ENCODE measurements at regions not wholly inside any gene's neighbourhood (a gene's known extent, or its start where the extent isn't known, plus 50 kb on each side); places are given as distances from the start of the nearest gene placed in this dataset.

- WGBS (ENCODE audit: insufficient coverage, low lambda C conversion rate), result no CpG with 5 or more reads among the region's 12 CpGs
- no peak for DNase-seq
- peaks cover 12% of the 10 kb centered on the region for H3K27me3 ChIP-seq (ENCODE audit: control insufficient read depth, insufficient read depth, low read length)
These were observed 133.4 kb upstream of the TCERG1L start for GRCh38 chr10:131444862-131445461.

GRCh38 chr10:131445623-131446022 is 134.1 kb upstream of the TCERG1L start:
- no peaks in the 10 kb centered on the region for H3K4me1 ChIP-seq (ENCODE audit: control insufficient read depth, insufficient read depth, low read length)
- H3K4me3 ChIP-seq (ENCODE audit: low read length), result no peak overlapping the region
- H3K36me3 ChIP-seq (ENCODE audit: control insufficient read depth, insufficient read depth, low read length), result no peaks in the 10 kb centered on the region
- peaks cover 10% of the 10 kb centered on the region for H3K27me3 ChIP-seq (ENCODE audit: control insufficient read depth, insufficient read depth, low read length)
- no peaks in the 10 kb centered on the region for H3K9me3 ChIP-seq (ENCODE audit: control insufficient read depth, low read depth, low read length)
- 83% methylated on average over 1 of the region's 8 CpGs for WGBS (ENCODE audit: insufficient coverage, low lambda C conversion rate)
- no peak overlapping the region for H3K27ac ChIP-seq (ENCODE audit: low read length)
- DNase-seq, result no peak

More at GRCh38 chr10:131444862-131445461, 133.4 kb upstream of the TCERG1L start:
- H3K4me3 ChIP-seq (ENCODE audit: low read length), result no peak overlapping the region
- no peaks in the 10 kb centered on the region for H3K9me3 ChIP-seq (ENCODE audit: control insufficient read depth, low read depth, low read length)
- no peaks in the 10 kb centered on the region for H3K36me3 ChIP-seq (ENCODE audit: control insufficient read depth, insufficient read depth, low read length)
- no peaks in the 10 kb centered on the region for H3K4me1 ChIP-seq (ENCODE audit: control insufficient read depth, insufficient read depth, low read length)
- no peak overlapping the region for H3K27ac ChIP-seq (ENCODE audit: low read length)

- no peak for DNase-seq
- H3K36me3 ChIP-seq (ENCODE audit: control insufficient read depth, insufficient read depth, low read length), result no peaks in the 10 kb centered on the region
- no peaks in the 10 kb centered on the region for H3K9me3 ChIP-seq (ENCODE audit: control insufficient read depth, low read depth, low read length)
- no peak overlapping the region for H3K4me3 ChIP-seq (ENCODE audit: low read length)
- 100% methylated on average over 3 of the region's 12 CpGs for WGBS (ENCODE audit: insufficient coverage, low lambda C conversion rate)
- peaks cover 5% of the 10 kb centered on the region for H3K27me3 ChIP-seq (ENCODE audit: control insufficient read depth, insufficient read depth, low read length)
- no peak overlapping the region for H3K27ac ChIP-seq (ENCODE audit: low read length)
- H3K4me1 ChIP-seq (ENCODE audit: control insufficient read depth, insufficient read depth, low read length), result no peaks in the 10 kb centered on the region
These were observed 134.7 kb upstream of the TCERG1L start for GRCh38 chr10:131446171-131446570.

GRCh38 chr10:131448171-131448570 is 136.7 kb upstream of the TCERG1L start:
- DNase-seq, result no peak
- no CpG with 5 or more reads among the region's 13 CpGs for WGBS (ENCODE audit: insufficient coverage, low lambda C conversion rate)
- H3K4me1 ChIP-seq (ENCODE audit: control insufficient read depth, insufficient read depth, low read length), result no peaks in the 10 kb centered on the region
- peaks cover 12% of the 10 kb centered on the region for H3K27me3 ChIP-seq (ENCODE audit: control insufficient read depth, insufficient read depth, low read length)
- H3K36me3 ChIP-seq (ENCODE audit: control insufficient read depth, insufficient read depth, low read length), result no peaks in the 10 kb centered on the region
- no peak overlapping the region for H3K27ac ChIP-seq (ENCODE audit: low read length)
- no peak overlapping the region for H3K4me3 ChIP-seq (ENCODE audit: low read length)
- no peaks in the 10 kb centered on the region for H3K9me3 ChIP-seq (ENCODE audit: control insufficient read depth, low read depth, low read length)

- Histone ChIP-seq H3K36me3 (ENCODE audit: control insufficient read depth, insufficient read depth, low read length) (no peaks in the 10 kb centered on the region), H3K27me3 (ENCODE audit: control insufficient read depth, insufficient read depth, low read length) (peaks cover 19% of the 10 kb centered on the region), H3K9me3 (ENCODE audit: control insufficient read depth, low read depth, low read length) (no peaks in the 10 kb centered on the region), H3K4me1 (ENCODE audit: control insufficient read depth, insufficient read depth, low read length) (peaks cover 2% of the 10 kb centered on the region), H3K4me3 (ENCODE audit: low read length) (no peak overlapping the region), H3K27ac (ENCODE audit: low read length) (no peak overlapping the region)
- DNase-seq, result no peak
- no CpG with 5 or more reads among the region's 14 CpGs for WGBS (ENCODE audit: insufficient coverage, low lambda C conversion rate)
These were observed 137.4 kb upstream of the TCERG1L start for GRCh38 chr10:131448883-131449282.

- peaks cover 3% of the 10 kb centered on the region for H3K4me1 ChIP-seq (ENCODE audit: control insufficient read depth, insufficient read depth, low read length)
- no peak overlapping the region for H3K27ac ChIP-seq (ENCODE audit: low read length)
- DNase-seq, result no peak
- H3K27me3 ChIP-seq (ENCODE audit: control insufficient read depth, insufficient read depth, low read length), result peaks cover 21% of the 10 kb centered on the region
- no CpG with 5 or more reads among the region's 7 CpGs for WGBS (ENCODE audit: insufficient coverage, low lambda C conversion rate)
- H3K9me3 ChIP-seq (ENCODE audit: control insufficient read depth, low read depth, low read length), result no peaks in the 10 kb centered on the region
- no peak overlapping the region for H3K4me3 ChIP-seq (ENCODE audit: low read length)
- no peaks in the 10 kb centered on the region for H3K36me3 ChIP-seq (ENCODE audit: control insufficient read depth, insufficient read depth, low read length)
These were observed 138.8 kb upstream of the TCERG1L start for GRCh38 chr10:131450216-131450765.

- Histone ChIP-seq H3K9me3 (ENCODE audit: control insufficient read depth, low read depth, low read length) (no peaks in the 10 kb centered on the region), H3K27ac (ENCODE audit: low read length) (no peak overlapping the region), H3K4me1 (ENCODE audit: control insufficient read depth, insufficient read depth, low read length) (peaks cover 3% of the 10 kb centered on the region), H3K4me3 (ENCODE audit: low read length) (no peak overlapping the region), H3K36me3 (ENCODE audit: control insufficient read depth, insufficient read depth, low read length) (no peaks in the 10 kb centered on the region), H3K27me3 (ENCODE audit: control insufficient read depth, insufficient read depth, low read length) (peaks cover 21% of the 10 kb centered on the region)
- DNase-seq, result no peak
- WGBS (ENCODE audit: insufficient coverage, low lambda C conversion rate), result 100% methylated on average over 1 of the region's 7 CpGs
These were observed 140.0 kb upstream of the TCERG1L start for GRCh38 chr10:131451407-131452015.

- Histone ChIP-seq H3K27ac (ENCODE audit: low read length) (no peak overlapping the region), H3K36me3 (ENCODE audit: control insufficient read depth, insufficient read depth, low read length) (no peaks in the 10 kb centered on the region), H3K4me3 (ENCODE audit: low read length) (no peak overlapping the region), H3K27me3 (ENCODE audit: control insufficient read depth, insufficient read depth, low read length) (peaks cover 28% of the 10 kb centered on the region), H3K4me1 (ENCODE audit: control insufficient read depth, insufficient read depth, low read length) (peaks cover 3% of the 10 kb centered on the region), H3K9me3 (ENCODE audit: control insufficient read depth, low read depth, low read length) (no peaks in the 10 kb centered on the region)
- peak; percentile 44 to 50 for DNase-seq
- WGBS (ENCODE audit: insufficient coverage, low lambda C conversion rate), result no CpG with 5 or more reads among the region's 33 CpGs
These were observed 141.6 kb upstream of the TCERG1L start for GRCh38 chr10:131452926-131453720.

GRCh38 chr10:131453721-131454634 is 142.5 kb upstream of the TCERG1L start:
- Histone ChIP-seq H3K27me3 (ENCODE audit: control insufficient read depth, insufficient read depth, low read length) (peaks cover 28% of the 10 kb centered on the region), H3K36me3 (ENCODE audit: control insufficient read depth, insufficient read depth, low read length) (no peaks in the 10 kb centered on the region), H3K4me1 (ENCODE audit: control insufficient read depth, insufficient read depth, low read length) (peaks cover 3% of the 10 kb centered on the region), H3K27ac (ENCODE audit: low read length) (no peak overlapping the region), H3K4me3 (ENCODE audit: low read length) (no peak overlapping the region), H3K9me3 (ENCODE audit: control insufficient read depth, low read depth, low read length) (no peaks in the 10 kb centered on the region)
- peak; percentile 28 to 49 for DNase-seq
- 5% methylated on average over 3 of the region's 32 CpGs for WGBS (ENCODE audit: insufficient coverage, low lambda C conversion rate)

GRCh38 chr10:131456411-131456810 is 144.9 kb upstream of the TCERG1L start:
- Histone ChIP-seq H3K27ac (ENCODE audit: low read length) (no peak overlapping the region), H3K36me3 (ENCODE audit: control insufficient read depth, insufficient read depth, low read length) (no peaks in the 10 kb centered on the region), H3K4me3 (ENCODE audit: low read length) (no peak overlapping the region), H3K27me3 (ENCODE audit: control insufficient read depth, insufficient read depth, low read length) (peaks cover 31% of the 10 kb centered on the region), H3K9me3 (ENCODE audit: control insufficient read depth, low read depth, low read length) (no peaks in the 10 kb centered on the region), H3K4me1 (ENCODE audit: control insufficient read depth, insufficient read depth, low read length) (peaks cover 3% of the 10 kb centered on the region)
- no peak for DNase-seq
- WGBS (ENCODE audit: insufficient coverage, low lambda C conversion rate), result 60% methylated on average over 1 of the region's 11 CpGs

Measured in large intestine (tissue), 3 donors.